ENCODE measurements at regions not wholly inside any gene's neighbourhood (a gene's known extent, or its start where the extent isn't known, plus 50 kb on each side); places are given as distances from the start of the nearest gene placed in this dataset.
"Not testable (repeated sequence)": the region's sequence is repeated elsewhere in the genome, so short reads cannot be mapped to it uniquely, and the experiment has no call there.

DNA sequence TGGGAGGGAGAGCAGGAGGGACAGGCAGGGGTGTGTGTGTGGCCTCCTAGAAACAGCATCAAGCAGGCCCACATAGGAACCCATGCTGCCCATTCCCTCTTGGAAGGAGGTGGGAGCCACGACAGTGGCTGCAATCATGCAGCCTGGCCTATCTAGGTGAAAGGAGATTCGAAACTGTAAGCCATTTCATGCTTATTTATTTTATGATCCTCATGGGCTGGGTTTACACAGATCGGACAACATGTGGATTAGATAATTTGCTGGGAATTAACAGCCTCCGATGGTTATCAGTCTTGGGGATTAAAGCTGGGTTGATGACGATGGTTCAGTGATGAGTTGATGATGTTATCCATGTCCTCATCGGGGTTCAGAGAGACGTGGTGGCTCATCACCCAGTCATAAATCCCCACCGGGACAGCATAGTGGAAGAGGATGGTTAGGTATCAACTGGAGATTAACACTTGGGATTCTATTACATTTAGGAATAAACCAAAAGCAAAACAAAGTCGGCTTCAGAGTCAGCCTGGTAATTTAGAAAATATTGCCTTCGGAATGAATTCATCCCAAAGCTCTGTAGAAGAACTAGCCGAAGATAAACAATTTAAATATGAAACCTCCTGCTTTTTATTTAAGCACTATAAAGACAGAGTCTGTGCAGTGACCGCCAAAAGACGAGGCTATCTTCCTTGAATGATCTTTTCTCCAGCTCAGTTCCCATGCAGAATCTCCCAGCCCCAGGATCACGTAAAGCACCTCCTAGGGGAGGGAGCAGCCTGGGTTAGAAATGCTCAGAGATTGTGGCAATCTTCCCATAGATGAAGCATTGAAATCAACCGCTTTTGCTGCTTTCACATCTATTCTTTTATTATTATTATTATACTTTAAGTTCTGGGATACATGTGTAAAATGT is 252.8 kb downstream of the FOXD2 start:
- FAIRE-seq, result no peak
- no peak for DNase-seq (ENCODE audit: extremely low spot score, insufficient read length, low read depth)

DNA sequence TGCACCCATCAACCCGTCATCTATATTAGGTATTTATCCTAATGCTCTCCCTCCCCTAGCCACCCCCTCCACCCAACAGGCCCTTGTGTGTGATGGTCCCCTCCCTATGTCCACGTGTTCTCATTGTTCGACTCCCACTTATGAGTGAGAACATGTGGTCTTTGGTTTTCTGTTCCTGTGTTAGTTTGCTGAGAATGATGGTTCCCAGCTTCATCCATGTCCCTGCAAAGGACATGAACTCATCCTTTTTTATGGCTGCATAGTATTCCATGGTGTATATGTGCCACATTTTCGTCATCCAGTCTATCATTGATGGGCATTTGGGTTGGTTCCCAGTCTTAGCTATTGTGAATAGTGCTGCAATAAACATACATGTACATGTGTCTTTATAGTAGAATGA is 253.4 kb downstream of the FOXD2 start:
- FAIRE-seq, result not testable (repeated sequence)

DNA sequence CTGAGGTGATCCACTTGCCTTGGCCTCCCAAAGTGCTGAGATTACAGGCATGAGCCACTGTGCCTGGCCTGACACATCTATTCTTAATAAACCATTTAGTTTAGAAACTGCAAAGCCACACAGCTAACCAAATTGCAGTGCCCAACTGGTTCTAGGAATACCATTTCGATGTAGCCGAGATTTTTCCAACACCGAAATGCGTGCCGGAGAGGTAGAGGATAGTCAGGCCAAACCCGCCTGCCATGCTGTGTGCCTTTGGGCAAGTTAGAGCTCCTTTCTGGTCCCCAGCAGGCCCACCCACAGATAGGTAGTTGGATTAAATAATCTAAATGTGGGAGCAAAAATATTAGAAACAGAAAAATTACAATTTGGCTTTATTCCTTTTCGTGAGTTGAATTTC is 254.4 kb downstream of the FOXD2 start:
- FAIRE-seq, result no peak

More for the DNA sequence above, 253.4 kb downstream of the FOXD2 start:
- not testable (repeated sequence) for DNase-seq (ENCODE audit: extremely low spot score, insufficient read length, low read depth)

DNA sequence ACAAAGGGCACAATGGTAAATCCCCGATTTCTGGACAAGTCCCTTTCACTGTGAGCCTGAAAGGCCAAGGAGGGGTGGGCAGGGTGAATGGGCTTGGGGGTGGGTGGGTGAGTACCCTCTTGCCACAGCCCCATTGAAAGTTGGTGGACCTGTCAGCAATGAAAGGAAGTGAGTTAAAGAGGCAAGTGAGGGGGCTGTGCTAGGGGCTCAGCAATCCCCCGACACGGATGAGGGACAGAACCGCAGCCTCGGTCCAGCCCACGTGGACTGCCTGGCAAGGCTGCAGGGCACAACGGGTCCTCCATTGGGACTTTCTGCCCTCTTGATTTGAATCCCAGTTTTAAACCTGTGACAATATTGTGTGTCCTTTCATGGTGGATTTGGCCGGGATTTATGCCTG is 255.3 kb downstream of the FOXD2 start:
- FAIRE-seq (no peak), DNase-seq (ENCODE audit: extremely low spot score, insufficient read length, low read depth) (no peak)

More for the DNA sequence above, 254.4 kb downstream of the FOXD2 start:
- DNase-seq (ENCODE audit: extremely low spot score, insufficient read length, low read depth), result no peak

DNA sequence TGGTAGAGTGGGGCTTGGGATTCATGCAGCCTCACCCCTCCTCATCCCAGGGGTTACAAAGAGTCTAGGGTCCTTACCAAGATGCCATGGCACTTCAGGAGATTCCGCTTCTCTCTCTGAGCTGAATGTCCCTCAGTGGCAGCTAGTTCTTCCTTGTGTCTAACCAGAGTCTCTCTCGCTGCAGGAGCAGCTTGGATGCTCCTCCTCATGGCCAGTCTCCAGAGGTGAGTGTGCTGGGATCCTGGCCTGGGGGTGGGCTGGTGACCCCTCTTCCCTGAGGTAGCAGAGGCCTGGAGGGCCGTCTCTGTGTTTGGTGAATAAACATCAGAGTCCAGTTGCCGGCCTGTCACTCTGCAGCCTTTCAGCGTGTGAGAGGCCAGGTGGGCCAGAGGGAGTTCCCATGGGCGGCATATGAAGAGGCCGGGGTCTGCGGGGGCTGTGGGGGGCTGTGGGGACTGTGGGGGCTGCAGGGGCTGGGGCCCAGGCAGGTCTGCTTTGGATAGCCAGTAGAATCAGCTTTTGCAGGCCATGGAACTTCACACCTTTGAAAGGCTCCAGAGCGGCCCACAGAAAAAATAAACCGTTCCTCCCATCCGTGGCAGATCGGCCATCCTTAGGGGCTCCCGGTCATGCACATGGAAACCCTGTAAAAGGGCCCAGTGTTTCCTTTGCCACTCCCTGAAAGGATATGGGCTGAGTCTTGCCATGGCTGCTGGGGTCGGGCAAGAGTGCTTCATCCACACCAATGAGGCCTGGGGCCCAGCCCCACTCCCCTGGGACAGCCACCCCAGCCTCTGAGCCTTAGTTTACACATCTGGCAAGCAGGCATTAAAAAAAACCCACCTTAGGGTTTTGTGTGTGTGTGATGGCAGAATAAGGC is 256.4 kb downstream of the FOXD2 start:
- no peak for FAIRE-seq
- DNase-seq (ENCODE audit: extremely low spot score, insufficient read length, low read depth), result no peak

DNA sequence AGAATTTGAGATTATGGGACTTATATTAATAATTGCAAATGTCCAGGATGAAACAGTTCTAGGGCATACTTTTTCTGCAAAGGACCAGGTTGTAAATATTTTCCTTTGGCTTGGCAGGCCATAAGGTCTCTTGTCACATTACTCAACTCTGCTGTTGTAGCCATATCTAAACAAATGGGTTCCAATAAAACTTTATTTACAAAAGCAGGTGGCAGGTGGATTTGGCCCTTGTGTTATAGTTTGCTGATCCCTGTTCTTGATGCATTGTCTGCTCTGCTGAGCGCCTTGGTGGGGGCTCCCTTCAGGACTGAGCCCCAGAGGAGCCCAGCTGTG is 258.5 kb downstream of the FOXD2 start:
- DNase-seq (ENCODE audit: extremely low spot score, insufficient read length, low read depth) (no peak), FAIRE-seq (no peak)

DNA sequence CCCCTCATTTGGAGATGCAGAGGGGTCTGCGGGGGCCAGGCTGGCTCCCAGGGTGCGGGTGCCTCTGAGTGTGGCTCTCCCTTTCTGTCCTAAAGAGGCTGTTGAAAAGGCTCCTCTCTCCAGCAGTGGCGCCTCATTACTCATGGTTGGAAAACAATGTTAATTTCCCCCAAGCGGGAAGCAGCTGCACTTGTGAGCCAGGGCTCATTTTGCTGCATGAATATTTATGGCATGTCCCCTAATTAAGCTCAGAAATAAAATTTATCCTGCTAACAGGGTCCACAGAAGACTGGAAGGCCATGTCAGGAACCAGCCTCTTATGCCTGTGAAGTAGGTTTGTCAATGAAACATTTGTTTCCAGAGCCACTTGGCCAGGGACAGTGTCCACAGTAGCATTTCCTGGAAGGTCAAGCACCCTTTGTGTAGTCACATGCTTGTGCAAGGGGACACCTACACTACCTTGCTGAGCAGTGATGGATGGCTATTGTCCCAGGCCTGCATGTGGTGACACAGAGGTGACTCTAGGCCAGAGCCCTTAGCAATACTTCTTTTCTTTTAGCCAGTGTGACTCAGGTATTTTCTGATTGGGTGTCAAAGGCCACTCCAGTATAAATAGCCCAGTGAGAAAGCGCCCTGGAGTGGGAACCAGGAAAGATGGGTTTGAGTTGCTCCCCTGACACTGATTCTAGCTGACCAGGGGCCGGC is 259.0 kb downstream of the FOXD2 start:
- FAIRE-seq (no peak), DNase-seq (ENCODE audit: extremely low spot score, insufficient read length, low read depth) (no peak)

DNA sequence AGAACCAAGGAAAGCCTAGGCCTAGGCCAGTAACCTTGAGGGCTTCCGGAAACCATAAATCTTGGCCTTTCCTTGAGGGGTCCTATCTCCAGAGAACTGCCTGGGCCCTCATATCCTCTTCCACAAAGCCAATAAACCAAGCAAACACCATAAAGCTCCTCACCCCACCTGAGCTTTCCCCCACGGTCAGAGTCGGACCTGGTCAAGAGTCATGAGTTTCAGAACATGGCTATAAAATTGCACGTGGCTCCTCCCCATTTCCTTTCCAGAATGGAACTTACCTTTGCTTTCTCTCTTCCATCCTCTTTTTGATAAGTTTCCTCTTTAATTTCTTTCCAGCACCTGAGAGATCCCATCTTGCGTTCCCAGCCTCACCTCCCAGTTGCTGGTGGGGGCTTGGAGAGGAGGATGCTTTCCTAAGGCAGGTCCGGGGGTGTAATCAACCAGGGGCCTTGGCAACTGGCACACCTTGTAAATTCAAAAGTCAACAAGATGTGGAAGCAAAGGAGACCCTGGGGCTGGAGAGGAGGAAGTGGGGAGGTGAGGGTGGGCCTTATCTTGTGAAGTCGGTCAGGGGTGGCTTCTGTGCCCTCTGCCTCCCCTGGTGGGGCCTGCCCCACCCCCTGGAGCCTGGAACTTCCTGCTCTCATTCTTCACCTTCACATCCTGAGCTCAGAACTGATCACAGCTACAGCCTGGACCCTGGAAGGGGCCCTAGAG is 259.9 kb downstream of the FOXD2 start:
- FAIRE-seq (no peak), DNase-seq (ENCODE audit: extremely low spot score, insufficient read length, low read depth) (no peak)

DNA sequence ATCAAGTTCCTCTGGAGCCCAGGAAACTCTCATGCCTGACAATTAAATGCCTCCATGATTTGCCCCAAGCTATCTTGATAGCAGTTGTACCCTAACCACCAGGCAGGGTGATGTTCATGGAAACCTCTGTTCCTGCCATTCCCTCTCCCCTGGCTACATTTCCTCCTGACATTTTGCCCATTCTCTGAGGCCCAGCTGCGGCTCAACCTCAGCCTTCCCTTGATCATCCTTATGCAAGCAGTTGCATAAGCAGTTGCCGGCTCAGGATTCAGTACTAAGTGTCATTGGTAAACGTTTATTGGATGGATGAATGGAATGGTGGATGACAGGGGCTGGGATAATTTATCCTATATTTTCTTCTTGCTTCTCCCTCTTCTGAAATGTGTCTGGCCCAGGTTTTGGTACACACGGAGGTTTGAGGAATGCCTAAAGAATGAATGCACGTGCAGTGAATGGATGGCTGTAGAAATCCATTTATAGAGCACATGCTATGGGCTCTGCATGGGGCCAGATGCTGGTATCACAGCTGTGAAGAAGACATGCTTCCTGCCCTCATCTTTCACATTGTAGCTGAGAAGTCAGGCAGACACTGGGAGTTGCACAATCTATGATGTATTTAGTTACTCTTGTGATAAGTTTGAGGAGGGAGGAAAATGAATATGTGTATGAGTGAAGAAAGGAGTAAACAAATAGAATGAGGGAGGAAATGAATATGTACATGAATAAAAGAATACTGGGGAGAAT is 261.8 kb downstream of the FOXD2 start:
- no peak for FAIRE-seq
- DNase-seq (ENCODE audit: extremely low spot score, insufficient read length, low read depth), result no peak

DNA sequence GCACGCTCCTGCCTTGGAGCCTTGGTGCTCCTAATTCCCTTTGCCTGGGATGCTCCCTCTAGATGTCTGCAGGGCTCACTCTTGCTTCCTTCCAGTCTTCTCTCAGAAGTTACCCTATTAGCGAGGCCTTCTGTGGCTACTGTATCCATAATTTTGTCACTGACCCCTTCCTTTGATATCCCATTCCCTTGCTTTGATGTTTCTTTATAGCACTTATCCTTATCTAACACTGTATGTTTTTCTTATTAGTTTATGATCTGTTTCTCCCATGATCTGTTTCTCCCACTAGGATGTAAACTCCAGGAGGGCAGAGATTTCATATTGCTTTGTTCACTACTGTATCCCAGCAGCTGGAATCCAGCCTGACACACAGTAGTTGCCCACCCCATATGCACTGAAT is 263.4 kb downstream of the FOXD2 start:
- DNase-seq (ENCODE audit: extremely low spot score, insufficient read length, low read depth), result no peak
- no peak for FAIRE-seq

DNA sequence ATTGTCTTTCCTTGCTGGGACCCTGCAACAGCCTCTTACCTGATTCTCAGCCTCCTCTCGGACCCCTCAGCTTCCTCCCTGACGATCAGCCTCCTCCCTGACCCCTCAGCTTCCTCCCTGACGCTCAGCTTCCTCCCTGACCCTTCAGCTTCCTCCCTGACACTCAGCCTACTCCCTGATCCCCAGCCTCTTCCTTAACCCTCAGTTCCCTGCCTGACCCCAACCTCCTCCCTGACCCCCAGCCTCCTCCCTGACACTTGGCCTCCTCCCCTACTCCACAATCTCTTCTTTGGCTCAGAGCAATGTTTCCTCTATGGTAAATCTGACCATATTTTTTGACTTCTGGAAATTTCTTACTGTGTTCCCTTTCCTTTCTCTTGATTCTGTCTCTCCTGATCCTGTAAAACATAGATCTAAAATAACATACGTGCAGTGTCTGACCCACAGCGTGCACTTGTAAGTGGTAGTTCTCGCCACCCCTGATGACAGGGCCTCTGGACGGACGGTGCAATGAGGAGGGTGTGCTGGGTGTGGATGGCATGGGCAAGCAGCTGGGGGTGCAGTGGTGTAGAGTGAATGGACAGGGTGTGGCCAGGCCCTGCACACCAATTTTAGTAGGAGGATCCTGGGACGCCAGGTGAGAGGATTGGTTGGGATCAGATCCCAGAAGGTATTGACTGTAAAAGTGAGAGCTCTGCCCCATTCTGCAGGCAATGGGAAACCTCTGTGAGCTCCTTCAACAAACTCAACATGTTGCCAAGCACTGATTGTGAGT is 264.1 kb downstream of the FOXD2 start:
- DNase-seq (ENCODE audit: extremely low spot score, insufficient read length, low read depth) (no peak), FAIRE-seq (no peak)

DNA sequence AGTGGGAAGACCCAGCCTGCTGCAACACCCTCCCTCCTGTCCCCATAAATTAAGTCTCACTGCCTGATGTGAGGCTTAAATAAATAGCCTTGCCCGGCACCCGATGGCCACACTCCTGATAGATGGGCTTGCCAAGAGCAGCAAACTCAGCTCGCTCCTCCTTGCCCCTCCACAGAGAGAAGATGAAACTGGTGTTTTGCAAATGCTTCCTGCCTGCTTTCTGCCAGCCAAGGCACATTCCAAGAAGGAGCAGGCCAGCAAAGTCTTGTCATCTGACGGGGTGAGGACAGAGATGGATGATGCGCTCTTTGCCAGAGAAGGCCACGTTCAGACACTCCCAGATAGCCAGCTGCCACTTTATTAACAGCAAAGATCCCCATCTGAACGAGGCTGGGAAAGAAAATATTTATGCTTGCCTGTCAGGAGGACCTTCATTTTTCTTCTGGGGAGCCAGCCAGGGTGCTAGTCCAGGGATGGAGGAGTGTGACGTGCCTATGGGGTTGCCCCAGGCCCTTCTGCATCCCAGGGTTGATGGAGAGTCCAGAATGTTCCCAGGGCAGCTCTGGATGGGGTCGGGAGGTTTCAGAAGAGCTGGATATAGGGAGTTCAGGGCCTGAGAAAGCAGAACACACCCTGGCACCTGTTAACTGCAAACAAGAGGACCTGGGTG is 265.4 kb downstream of the FOXD2 start:
- DNase-seq (ENCODE audit: extremely low spot score, insufficient read length, low read depth), result no peak
- no peak for FAIRE-seq

DNA sequence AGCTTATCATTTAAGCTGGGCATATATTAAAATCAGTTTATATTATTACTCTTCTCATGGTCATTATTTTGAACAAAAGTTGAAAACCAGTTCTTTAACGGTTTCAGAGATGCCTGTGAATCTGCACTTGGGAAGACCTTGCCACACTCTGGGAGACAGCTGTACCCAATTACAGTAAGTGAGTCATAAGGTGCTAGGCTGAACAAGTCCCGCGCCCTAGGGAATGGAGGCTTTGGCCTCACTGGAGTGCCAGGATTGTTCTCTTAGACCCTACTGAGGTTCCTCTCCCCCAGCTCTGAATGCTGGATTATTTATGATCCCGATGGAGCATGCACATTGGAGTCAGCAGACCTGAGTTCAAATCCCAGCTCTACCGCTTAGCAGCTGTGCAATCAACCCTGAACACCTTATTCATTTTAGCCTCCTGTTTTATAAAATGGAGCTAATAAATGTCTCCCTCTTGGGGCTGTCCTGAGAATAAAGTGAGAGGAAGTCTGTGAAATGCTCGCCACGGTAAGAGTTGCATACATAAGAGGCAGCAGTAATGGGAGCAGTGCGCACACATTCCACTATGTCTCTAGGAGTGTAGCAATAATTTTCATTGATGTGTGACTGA is 266.2 kb downstream of the FOXD2 start:
- DNase-seq (ENCODE audit: extremely low spot score, insufficient read length, low read depth) (no peak), FAIRE-seq (no peak)

DNA sequence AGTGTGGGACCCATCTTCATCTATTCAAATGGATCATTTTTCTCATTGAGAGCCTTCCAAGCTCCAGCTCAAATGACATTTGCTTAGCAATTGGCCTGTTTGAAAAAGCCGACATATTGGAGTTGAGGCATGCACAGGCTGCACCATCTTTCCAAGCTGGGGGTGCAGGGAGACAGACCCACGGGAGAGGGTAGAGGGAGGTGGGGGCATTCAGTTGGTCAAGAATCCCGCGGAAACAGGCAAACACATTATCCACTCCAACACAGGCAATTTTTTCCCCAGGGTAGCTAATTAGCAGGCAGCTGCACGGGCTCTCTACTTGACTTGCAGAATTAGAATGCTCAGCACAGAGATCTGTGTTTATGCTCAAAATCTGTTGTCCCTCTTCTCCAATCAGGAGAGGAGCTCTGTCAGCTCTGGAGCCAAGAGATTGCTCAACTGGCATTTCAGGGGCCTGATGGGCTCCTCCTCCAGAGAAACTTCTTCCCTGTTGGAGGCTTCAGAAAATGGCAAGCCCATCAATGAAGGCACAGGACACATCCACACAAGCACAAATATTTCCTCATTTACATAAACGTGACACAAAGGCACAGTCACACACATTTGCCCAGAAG is 267.8 kb downstream of the FOXD2 start:
- FAIRE-seq (no peak), DNase-seq (ENCODE audit: extremely low spot score, insufficient read length, low read depth) (no peak)

DNA sequence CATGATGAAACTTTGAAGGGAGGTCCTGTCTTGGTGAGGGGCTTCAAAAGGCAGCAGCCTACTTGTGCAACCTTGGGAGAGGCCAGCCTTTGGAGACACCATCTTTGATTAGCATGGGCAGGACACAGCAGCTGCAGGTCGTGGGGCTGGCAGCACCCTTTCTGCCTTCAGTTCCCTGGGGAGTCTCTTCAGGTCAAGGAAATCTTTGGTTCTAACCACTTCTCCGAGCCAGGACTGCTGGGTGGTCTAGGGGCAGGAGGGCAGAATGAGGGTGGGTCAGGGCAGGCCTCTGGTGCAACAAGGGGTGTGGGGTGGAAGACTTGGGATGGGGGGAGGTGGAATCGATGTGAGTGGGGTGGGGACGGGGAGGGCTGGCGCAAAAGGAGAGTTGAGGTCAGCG is 269.7 kb downstream of the FOXD2 start:
- no peak for FAIRE-seq

DNA sequence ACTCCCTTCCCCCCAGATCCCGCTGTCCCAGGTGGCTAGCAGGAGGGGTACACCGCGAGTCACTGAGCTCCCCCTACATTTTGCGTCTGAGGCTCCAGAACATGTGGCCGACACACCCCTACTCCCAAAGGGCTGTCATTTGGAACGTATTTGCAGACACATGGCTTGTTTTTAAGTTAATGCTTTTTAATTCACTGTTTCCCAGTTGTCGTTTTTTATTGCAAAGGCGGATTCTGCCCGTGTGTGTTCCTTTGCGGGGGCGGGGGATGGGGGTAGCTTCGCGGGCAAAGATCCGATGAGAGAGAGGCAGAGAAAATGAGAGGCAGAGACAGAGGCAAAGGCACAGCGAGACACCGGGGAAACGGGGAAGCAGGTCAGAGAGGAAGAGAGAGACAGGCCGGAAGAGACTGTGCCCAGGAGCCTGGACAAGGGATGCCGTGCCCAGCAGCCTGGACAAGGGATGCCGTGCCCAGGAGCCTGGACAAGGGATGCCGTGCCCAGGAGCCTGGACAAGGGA is 270.2 kb downstream of the FOXD2 start:
- DNase-seq (ENCODE audit: extremely low spot score, insufficient read length, low read depth) (no peak), FAIRE-seq (no peak)

More for the DNA sequence above, 269.7 kb downstream of the FOXD2 start:
- DNase-seq (ENCODE audit: extremely low spot score, insufficient read length, low read depth), result no peak

DNA sequence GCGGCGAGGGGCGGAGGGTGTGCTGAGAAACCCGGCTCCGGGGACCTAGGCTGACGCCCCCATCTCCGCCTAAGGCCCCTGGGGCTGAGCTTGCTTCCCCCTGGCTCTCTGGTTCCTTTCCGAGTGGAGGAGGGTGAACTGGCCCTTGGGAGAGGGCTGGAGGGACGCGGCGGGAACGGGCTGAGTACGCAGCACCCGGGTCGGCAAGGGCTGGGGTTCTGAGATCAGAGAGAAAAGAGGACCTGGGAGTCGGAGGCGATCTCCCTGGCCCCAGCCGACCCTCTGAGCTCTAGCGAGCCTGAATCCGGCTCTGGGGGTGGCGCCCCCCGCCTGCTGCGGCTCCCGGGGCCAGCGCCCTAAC is 270.8 kb downstream of the FOXD2 start:
- no peak for FAIRE-seq
- DNase-seq (ENCODE audit: extremely low spot score, insufficient read length, low read depth), result no peak
